ENCODE measurements at regions not wholly inside any gene's neighbourhood (a gene's known extent, or its start where the extent isn't known, plus 50 kb on each side); places are given as distances from the start of the nearest gene placed in this dataset.

DNA sequence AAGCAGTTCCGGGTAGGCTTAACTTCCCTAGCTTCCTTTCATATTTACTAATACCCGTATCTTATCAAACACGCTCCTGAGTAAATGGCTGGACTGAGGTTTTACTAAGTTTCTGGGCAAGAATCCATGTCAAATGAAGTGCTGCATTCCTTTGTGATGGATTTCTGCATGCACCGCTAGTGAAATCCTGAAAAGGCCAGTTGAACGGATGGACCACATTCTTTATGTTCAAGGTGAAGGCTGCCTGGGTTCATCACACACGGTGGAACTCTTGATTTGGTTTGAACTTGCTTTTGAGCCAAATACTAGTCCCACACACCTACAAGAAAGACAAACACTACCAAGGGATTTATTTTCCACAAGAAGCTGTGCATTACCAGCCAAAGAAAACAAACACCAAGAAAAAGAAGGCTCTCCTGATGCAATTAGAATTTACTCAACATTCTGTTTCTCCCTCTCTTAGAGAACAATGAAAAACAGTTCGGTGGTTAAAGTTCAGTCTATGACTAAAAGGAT lies 255.0 kb upstream of the SEMA3C start:
- TF ChIP-seq POLR2A (IDR thresholded peaks at IDR 0.05): no peak
- TF ChIP-seq, protein P1, sequence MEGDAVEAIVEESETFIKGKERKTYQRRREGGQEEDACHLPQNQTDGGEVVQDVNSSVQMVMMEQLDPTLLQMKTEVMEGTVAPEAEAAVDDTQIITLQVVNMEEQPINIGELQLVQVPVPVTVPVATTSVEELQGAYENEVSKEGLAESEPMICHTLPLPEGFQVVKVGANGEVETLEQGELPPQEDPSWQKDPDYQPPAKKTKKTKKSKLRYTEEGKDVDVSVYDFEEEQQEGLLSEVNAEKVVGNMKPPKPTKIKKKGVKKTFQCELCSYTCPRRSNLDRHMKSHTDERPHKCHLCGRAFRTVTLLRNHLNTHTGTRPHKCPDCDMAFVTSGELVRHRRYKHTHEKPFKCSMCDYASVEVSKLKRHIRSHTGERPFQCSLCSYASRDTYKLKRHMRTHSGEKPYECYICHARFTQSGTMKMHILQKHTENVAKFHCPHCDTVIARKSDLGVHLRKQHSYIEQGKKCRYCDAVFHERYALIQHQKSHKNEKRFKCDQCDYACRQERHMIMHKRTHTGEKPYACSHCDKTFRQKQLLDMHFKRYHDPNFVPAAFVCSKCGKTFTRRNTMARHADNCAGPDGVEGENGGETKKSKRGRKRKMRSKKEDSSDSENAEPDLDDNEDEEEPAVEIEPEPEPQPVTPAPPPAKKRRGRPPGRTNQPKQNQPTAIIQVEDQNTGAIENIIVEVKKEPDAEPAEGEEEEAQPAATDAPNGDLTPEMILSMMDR (IDR thresholded peaks at IDR 0.05): no peak
- no peak for TF ChIP-seq EP300 (IDR thresholded peaks at IDR 0.05)
- DNase-seq: no peak
- WGBS, 3 donors: 11 to 16% (median 14%) methylated on average over 7 of the region's 7 CpGs
- intact Hi-C loops (cut with DNase I): no loop called here
- no peaks in the 10 kb centered on the region for H3K27me3 ChIP-seq
- H3K9me3 ChIP-seq: no peaks in the 10 kb centered on the region
- no peaks in the 10 kb centered on the region for H3K4me1 ChIP-seq (ENCODE audit: insufficient read depth)
- H3K27ac ChIP-seq: no peak overlapping the region
- no peak overlapping the region for H3K4me3 ChIP-seq
- no peaks in the 10 kb centered on the region for H3K36me3 ChIP-seq

DNA sequence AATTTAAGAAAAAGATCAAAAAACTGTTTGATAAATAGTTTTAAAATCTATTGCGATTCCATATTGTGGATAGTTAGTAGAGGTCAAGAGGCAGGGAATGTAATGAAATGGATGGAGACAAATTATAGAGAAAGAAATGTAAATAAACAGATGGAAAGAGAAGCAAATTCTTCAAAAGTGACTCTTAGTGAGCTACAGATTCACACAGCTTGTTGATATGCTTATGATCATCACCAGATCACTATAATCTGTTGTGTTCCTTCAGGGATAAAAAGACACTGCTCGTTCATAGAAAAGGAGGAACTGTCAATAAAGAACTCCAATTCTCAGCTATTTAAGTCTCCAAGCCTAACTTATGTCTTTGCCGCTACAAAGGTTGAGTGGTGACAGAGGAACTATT lies 251.4 kb upstream of the SEMA3C start:
- 69 to 77% (median 77%) methylated on average over 3 of the region's 3 CpGs for WGBS, 3 donors
- Histone ChIP-seq H3K36me3 (no peaks in the 10 kb centered on the region), H3K27me3 (no peaks in the 10 kb centered on the region), H3K4me3 (no peak overlapping the region), H3K4me1 (ENCODE audit: insufficient read depth) (no peaks in the 10 kb centered on the region), H3K9me3 (no peaks in the 10 kb centered on the region), H3K27ac (no peak overlapping the region)
- TF ChIP-seq, protein P1 (IDR thresholded peaks at IDR 0.05): no peak
- TF ChIP-seq EP300 (IDR thresholded peaks at IDR 0.05): no peak
- no peak for TF ChIP-seq POLR2A (IDR thresholded peaks at IDR 0.05)
- no peak for DNase-seq
- intact Hi-C loops (cut with DNase I): no loop called here

DNA sequence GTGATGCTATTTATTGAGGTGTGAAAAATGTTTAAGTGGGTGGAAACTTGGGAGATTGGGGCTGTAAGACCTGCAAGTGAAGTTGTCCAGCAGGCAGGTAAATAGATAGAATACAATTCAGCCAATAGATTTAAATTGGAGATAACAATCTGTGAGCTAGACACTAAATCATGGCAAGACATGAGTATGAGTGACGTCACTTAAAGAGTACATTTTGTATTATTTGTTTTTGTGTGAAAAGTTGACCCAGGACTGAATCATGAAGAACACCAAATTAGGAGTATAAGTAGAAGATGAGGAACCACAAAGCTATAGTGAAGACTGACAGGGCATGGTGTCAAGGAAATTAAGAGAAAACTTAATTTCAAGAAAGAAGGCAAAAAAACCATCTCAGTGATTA lies 249.1 kb upstream of the SEMA3C start:
- no peaks in the 10 kb centered on the region for H3K4me1 ChIP-seq (ENCODE audit: insufficient read depth)
- intact Hi-C loops (cut with DNase I): no loop called here
- no peaks in the 10 kb centered on the region for H3K36me3 ChIP-seq
- DNase-seq: no peak
- H3K9me3 ChIP-seq: no peaks in the 10 kb centered on the region
- 93 to 96% (median 95%) methylated on average over 1 of the region's 1 CpG for WGBS, 3 donors
- H3K27me3 ChIP-seq: no peaks in the 10 kb centered on the region
- no peak overlapping the region for H3K27ac ChIP-seq
- no peak for TF ChIP-seq POLR2A (IDR thresholded peaks at IDR 0.05)
- TF ChIP-seq, protein P1 (IDR thresholded peaks at IDR 0.05): no peak
- TF ChIP-seq EP300 (IDR thresholded peaks at IDR 0.05): no peak
- H3K4me3 ChIP-seq: no peak overlapping the region

DNA sequence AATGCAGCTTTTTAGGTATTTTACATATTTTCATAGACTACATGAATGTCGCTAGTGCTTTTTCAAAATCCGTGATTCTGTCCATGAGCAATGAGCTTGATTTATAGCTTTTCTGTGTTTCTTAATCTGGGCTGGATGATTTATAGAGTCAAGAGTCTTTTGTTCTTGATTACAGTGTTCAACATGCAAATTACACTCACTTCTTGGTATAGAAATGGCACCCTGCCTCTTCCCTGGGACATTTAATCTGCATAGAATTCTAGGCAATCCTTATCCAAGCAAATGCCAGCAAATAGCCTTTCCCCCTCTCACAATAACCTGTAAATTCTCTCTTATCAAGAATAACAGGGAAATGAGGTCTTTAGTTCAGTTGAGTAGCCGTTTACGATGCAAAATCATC lies 246.2 kb upstream of the SEMA3C start:
- Histone ChIP-seq H3K27ac (no peak overlapping the region), H3K4me3 (no peak overlapping the region), H3K27me3 (no peaks in the 10 kb centered on the region), H3K4me1 (ENCODE audit: insufficient read depth) (no peaks in the 10 kb centered on the region), H3K9me3 (no peaks in the 10 kb centered on the region), H3K36me3 (no peaks in the 10 kb centered on the region)
- 69 to 75% (median 71%) methylated on average over 4 of the region's 4 CpGs for WGBS, 3 donors
- DNase-seq: no peak
- intact Hi-C loops (cut with DNase I): no loop called here
- TF ChIP-seq POLR2A (IDR thresholded peaks at IDR 0.05) (no peak), EP300 (IDR thresholded peaks at IDR 0.05) (no peak)
- TF ChIP-seq, protein P1 (IDR thresholded peaks at IDR 0.05): no peak

All from ovary (tissue), 7 donors.